ENCODE measurements at regions not wholly inside any gene's neighbourhood (a gene's known extent, or its start where the extent isn't known, plus 50 kb on each side); places are given as distances from the start of the nearest gene placed in this dataset.

DNA sequence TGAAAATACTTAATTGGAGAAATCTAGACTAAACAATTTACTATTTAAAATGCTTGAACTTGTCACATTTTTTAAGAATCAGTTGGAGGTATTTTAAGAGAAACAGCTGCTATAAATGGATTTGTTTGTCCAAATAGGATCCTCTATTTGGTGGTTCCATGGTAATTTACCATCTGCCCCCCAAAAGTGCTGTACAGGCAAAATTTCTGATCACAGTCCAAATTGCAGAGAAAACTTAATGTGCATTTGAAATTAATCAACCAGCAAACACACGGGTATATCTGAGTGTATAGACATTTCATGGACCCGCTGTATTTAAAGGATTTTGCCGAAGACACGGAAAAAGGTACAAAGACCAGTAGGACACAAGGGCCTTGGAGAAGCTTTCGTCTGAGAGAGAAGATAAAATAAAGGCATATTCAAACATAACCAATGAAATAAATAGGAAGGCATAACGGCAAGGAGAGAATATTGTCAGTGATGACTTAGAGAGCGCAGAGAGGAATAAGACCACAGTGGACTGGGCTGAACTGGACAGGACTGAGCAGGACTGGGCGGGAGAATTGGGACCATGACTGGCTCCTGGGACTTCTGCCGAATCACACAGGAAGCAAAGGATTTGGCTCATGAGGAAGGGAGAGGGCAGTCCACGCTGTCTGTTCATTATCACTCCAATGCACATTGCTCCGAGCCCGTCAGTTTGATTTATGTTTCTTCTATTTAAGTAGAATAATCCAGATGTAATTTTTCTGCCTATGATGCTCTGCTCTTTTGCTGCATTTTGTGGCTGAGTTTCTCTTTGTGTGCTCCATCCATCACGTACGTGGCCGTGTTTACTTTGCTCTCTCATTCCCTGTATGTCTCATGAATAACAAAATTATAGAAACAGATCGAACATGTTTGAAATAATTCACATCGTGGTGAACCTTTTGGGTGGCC lies 112.8 kb downstream of the PRLHR start:
- TF ChIP-seq, protein P1, sequence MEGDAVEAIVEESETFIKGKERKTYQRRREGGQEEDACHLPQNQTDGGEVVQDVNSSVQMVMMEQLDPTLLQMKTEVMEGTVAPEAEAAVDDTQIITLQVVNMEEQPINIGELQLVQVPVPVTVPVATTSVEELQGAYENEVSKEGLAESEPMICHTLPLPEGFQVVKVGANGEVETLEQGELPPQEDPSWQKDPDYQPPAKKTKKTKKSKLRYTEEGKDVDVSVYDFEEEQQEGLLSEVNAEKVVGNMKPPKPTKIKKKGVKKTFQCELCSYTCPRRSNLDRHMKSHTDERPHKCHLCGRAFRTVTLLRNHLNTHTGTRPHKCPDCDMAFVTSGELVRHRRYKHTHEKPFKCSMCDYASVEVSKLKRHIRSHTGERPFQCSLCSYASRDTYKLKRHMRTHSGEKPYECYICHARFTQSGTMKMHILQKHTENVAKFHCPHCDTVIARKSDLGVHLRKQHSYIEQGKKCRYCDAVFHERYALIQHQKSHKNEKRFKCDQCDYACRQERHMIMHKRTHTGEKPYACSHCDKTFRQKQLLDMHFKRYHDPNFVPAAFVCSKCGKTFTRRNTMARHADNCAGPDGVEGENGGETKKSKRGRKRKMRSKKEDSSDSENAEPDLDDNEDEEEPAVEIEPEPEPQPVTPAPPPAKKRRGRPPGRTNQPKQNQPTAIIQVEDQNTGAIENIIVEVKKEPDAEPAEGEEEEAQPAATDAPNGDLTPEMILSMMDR (conservative IDR thresholded peaks at IDR 0.05): no peak
- no peak for TF ChIP-seq EZH2 (IDR thresholded peaks at IDR 0.05; ENCODE audit: low read depth)
